SKM-1 (cell line): ENCODE measurements at regions not wholly inside any gene's neighbourhood (a gene's known extent, or its start where the extent isn't known, plus 50 kb on each side); places are given as distances from the start of the nearest gene placed in this dataset.
"Not testable (repeated sequence)": the region's sequence is repeated elsewhere in the genome, so short reads cannot be mapped to it uniquely, and the experiment has no call there.

Source experiments
- DNase-seq: peaks from one replicate; lab custom pipeline; 2025; ENCODE audit not compliant: unreplicated experiment; lab: John Stamatoyannopoulos, UW

- not testable (repeated sequence) for DNase-seq
Observed at GRCh38 chr16:88263681-88264287, 119.0 kb upstream of the ZNF469 start.

GRCh38 chr16:88264641-88265285, 118.0 kb upstream of the ZNF469 start:
- no peak for DNase-seq

GRCh38 chr16:88265286-88265938, 117.3 kb upstream of the ZNF469 start:
- not testable (repeated sequence) for DNase-seq

GRCh38 chr16:88266036-88266435, 116.7 kb upstream of the ZNF469 start:
- not testable (repeated sequence) for DNase-seq

GRCh38 chr16:88266935-88267551, 115.7 kb upstream of the ZNF469 start:
- DNase-seq = not testable (repeated sequence)

GRCh38 chr16:88268186-88268970, 114.4 kb upstream of the ZNF469 start:
- not testable (repeated sequence) for DNase-seq

- DNase-seq = not testable (repeated sequence)
Observed at GRCh38 chr16:88270171-88270790, 112.5 kb upstream of the ZNF469 start.

- DNase-seq = not testable (repeated sequence)
Observed at GRCh38 chr16:88271296-88271695, 111.5 kb upstream of the ZNF469 start.

GRCh38 chr16:88271776-88272175, 111.0 kb upstream of the ZNF469 start:
- not testable (repeated sequence) for DNase-seq

GRCh38 chr16:88272437-88272836, 110.3 kb upstream of the ZNF469 start:
- not testable (repeated sequence) for DNase-seq

GRCh38 chr16:88274126-88274750, 108.5 kb upstream of the ZNF469 start:
- not testable (repeated sequence) for DNase-seq

GRCh38 chr16:88274847-88275246, 107.9 kb upstream of the ZNF469 start:
- DNase-seq = no peak

GRCh38 chr16:88275336-88276122, 107.2 kb upstream of the ZNF469 start:
- DNase-seq = not testable (repeated sequence)

GRCh38 chr16:88276123-88276588, 106.6 kb upstream of the ZNF469 start:
- DNase-seq = not testable (repeated sequence)

- DNase-seq = no peak
Observed at GRCh38 chr16:88276591-88276990, 106.2 kb upstream of the ZNF469 start.

GRCh38 chr16:88279998-88280397, 102.8 kb upstream of the ZNF469 start:
- DNase-seq = no peak

GRCh38 chr16:88281858-88282563, 100.7 kb upstream of the ZNF469 start:
- DNase-seq = no peak

- no peak for DNase-seq
Observed at GRCh38 chr16:88282564-88283395, 100.0 kb upstream of the ZNF469 start.
